SH-SY5Y (cell line): ENCODE measurements at regions not wholly inside any gene's neighbourhood (a gene's known extent, or its start where the extent isn't known, plus 50 kb on each side); places are given as distances from the start of the nearest gene placed in this dataset.

ENCODE experiments used
- GATA2 ChIP-seq: IDR thresholded peaks from 2 replicates; pipeline ENCODE4 v1.6.1; 2011; ENCODE audit warnings: mild to moderate bottlenecking, low read depth, low read length
- GATA3 ChIP-seq: IDR thresholded peaks from 2 replicates; pipeline ENCODE4 v1.6.1; 2011; ENCODE audit warnings: low read depth, mild to moderate bottlenecking, low read length, moderate library complexity

DNA sequence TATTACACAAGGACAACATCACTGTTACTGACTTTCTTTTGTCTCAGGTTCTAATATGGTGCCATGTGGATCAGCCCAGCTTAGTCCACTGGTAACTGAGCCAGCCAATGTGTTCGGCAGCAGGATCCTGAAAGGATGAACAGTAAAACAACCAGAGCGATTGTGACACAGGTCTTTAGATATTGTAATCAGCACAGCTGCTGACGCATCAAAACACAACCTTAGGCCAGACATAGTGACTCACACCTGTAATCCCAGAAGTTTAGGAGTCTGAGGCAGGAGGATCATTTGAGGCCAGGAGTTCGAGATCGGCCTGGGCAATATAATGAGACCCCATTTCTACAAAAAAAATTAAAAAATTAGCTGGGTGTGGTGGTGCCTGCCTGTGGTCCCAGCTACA is 183.4 kb upstream of the CDH20 start:
- no peak for TF ChIP-seq GATA2
- TF ChIP-seq GATA3: no peak

DNA sequence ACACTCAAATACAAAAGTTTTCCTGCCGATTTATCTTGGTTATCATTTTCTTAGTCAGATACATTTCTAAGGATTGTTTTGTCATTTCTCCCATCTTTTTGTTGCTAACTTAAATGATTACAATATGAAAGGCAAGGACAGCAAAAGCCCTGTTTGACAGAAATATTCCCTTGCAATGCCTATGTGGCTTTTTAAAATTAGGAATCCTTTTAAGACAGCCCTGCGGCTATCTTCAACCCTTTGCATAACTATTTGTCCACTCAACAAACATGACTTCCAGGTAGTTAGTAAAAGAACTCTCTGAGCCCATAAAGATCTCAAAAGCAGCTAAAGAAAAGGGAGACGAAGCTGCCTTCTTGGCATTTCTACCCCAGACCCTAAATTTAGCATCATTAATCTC is 179.7 kb upstream of the CDH20 start:
- TF ChIP-seq GATA2 (no peak), GATA3 (no peak)

GRCh38 chr18:61154866-61155265 is 178.4 kb upstream of the CDH20 start:
- TF ChIP-seq GATA3: no peak
- no peak for TF ChIP-seq GATA2

DNA sequence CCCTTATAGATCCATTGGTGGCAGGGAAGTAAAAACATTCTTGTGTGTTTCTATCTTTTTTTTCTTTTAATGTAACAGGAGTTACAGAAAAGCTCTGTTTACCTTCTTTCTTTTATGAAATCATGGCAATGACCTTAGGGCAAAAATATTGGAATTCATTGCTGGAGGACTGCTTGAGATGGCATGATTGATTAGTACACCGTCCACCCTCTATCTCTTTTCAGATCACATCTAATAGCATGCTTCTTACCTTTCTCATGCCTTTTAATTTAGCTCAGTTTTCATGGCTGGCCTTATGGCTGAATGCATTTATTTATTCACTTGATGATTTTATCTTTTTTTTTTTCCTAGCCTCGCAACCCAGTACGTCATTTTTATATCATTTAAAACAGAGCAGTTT is 177.6 kb upstream of the CDH20 start:
- TF ChIP-seq GATA2 (peak; percentile 8; the same call in 1 of the 2 replicates), GATA3 (no peak)

DNA sequence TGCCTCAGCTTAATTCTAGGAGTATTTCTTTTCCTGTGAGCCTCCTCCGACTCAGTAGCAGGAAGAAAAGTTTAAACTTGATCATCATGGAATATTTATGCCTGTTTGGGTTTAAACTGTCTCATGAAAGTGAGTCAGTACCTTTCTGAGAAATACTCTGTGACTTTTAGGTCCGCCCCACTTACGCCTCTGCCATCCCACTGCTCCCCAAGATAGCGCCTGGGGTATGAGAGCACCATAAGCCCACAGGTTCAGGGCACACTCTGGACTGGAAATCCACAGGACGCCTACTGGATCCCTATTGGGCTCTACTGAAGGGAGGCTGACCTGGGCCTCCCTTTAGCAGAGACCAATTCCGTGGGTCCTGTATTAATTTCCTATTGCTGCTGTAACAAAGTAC is 175.8 kb upstream of the CDH20 start:
- TF ChIP-seq GATA2 (no peak), GATA3 (no peak)

GRCh38 chr18:61159246-61159645 is 174.0 kb upstream of the CDH20 start:
- TF ChIP-seq GATA2: no peak
- TF ChIP-seq GATA3: no peak

DNA sequence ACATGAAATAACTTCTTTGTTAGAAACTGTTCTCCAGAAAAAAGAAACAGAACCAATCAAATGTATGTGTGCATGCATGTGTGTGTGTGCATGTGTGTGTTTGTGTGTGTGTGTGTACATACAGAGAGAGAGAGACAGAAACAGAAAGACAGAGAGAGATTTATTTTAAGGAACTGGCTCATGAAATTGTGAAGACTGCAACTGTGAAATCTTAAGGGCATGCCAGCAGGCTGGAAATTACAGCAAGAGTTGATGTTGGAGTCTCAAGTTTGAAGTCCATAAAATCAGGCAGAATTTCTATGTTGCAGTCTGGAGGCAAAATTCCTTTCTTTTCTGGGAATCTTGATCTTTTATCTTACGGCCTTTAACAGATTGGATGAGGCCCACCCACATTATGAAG is 168.9 kb upstream of the CDH20 start:
- TF ChIP-seq GATA3 (no peak), GATA2 (no peak)

GRCh38 chr18:61167902-61168301 is 165.3 kb upstream of the CDH20 start:
- TF ChIP-seq GATA3 (no peak), GATA2 (no peak)

- no peak for TF ChIP-seq GATA3
- TF ChIP-seq GATA2: no peak
Measured at GRCh38 chr18:61169386-61169785, 163.8 kb upstream of the CDH20 start.

GRCh38 chr18:61172624-61173023 is 160.6 kb upstream of the CDH20 start:
- TF ChIP-seq GATA3: no peak
- no peak for TF ChIP-seq GATA2

DNA sequence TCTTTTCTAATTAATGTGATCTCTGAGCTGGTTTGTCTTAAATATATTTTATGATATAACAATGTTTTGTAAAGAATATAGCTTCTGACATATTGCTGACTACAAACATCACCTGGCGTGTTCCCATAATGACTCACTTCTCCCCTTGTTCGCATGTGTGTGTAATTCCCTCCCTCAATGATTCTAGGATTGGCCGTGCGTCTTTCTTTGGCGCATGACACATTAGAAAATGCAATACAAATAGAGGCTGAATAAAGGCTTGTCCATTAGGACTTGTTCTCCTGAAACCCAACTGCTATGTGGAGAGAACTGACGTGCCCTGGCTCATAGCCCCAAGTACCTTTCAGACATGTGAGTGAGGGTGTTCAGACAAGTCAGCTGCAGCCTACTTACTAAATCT is 159.7 kb upstream of the CDH20 start:
- TF ChIP-seq GATA3: no peak
- TF ChIP-seq GATA2: no peak

DNA sequence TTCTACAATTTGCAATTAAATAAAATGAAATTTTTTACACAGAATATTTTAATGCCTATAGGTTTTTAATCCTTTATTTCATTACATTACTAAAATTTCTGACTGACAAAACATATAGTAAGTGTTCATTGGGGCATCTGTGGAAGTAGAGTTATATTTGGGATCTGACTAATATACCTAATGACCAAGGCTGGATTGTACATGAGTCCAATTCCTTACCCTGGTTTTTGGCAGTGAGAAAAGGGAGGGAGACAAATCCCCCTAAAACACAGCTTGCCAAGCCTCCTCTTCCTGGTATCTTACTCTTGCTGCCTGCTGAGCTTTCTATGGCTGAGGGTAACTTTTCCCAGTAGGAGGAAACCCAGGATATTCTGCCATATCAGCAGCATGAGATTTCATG is 149.4 kb upstream of the CDH20 start:
- no peak for TF ChIP-seq GATA3
- no peak for TF ChIP-seq GATA2

DNA sequence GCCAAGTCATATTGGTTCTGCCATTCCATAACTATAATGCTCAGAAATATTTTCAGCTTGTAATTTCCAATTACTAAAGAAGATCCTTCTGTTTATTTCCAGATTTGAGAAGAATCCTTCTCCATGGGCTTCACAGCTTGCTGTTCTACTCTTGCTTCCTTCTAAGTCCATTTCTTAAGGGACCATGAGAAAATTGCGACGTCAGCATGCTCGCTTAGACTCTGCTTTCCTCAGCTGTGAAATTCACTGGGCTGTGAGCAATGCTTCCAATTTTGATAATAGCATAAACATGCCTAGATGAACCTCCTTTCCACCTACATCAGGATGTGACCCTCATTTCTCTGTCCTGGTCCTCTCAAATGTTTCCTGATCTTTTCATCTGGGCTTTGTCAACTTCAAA is 145.3 kb upstream of the CDH20 start:
- no peak for TF ChIP-seq GATA2
- TF ChIP-seq GATA3: no peak

DNA sequence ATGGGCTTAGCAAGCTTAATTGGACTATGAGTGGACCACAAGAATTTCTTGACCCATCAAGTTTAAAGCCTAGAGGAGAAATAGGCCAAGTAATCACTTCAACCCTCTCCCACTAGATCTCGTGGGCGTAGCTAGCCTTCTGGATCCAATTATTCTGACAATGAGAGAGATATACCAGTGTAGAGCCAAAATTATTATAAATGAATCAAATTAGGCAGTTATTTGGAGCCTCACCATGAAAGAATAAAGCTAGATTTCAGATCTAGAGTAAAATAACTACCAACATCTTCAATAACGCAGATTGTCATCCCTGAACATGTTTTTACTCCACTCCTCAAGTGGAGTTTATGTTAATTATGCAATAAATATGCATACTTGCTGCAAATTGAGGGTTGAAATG is 143.9 kb upstream of the CDH20 start:
- TF ChIP-seq GATA3: no peak
- no peak for TF ChIP-seq GATA2

GRCh38 chr18:61194726-61195125 is 138.5 kb upstream of the CDH20 start:
- no peak for TF ChIP-seq GATA3
- no peak for TF ChIP-seq GATA2

DNA sequence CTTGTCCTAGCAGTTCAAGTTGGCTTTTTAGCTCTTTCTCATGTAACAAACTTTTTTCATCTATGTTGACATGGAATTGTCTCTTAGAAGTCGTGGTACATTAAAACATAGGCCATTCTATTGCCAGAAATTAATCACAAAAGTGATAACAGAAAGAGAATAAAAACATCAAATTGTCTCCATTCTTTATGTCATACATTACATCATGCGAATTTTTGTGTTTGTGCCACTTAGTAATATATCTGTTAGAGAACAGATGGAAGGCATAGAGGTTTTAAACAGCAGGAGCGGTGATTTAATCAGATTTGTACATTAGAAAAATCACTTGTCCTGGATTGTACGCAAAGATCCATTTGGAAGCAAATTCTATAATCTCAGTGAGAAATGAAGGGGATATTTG is 136.5 kb upstream of the CDH20 start:
- TF ChIP-seq GATA2: no peak
- no peak for TF ChIP-seq GATA3
